Liver (tissue), 8 donors: ENCODE measurements at regions not wholly inside any gene's neighbourhood (a gene's known extent, or its start where the extent isn't known, plus 50 kb on each side); places are given as distances from the start of the nearest gene placed in this dataset.
"Not testable (repeated sequence)": the region's sequence is repeated elsewhere in the genome, so short reads cannot be mapped to it uniquely, and the experiment has no call there.

Experiments used
- DNase-seq: peaks from one replicate; pipeline ENCODE4 v3.0.0-alpha.2; 2017; ENCODE audit warnings: low spot score
- H3K27ac ChIP-seq, 2 donors: one replicate each; pipeline ENCODE4 v1.7.0; 2013; ENCODE audit warnings: inconsistent platforms in 2 of 2, low read length in 2 of 2, control low read depth in 1 of 2, low read depth in 1 of 2, mild to moderate bottlenecking in 1 of 2
- H3K27me3 ChIP-seq, 4 donors: one replicate each; pipeline versions ENCODE4 v1.6.1 to v1.7.0; 2013; ENCODE audit warnings: low read length in 3 of 4, inconsistent platforms in 1 of 4, mild to moderate bottlenecking in 1 of 4, moderate library complexity in 1 of 4; ENCODE audit not compliant: control insufficient read depth in 4 of 4, insufficient read depth in 4 of 4
- H3K36me3 ChIP-seq, 4 donors: one replicate each; pipeline versions ENCODE4 v1.6.1 to v1.7.0; 2013; ENCODE audit warnings: low read length in 3 of 4, mild to moderate bottlenecking in 3 of 4, low read depth in 1 of 4, moderate library complexity in 1 of 4; ENCODE audit not compliant: control insufficient read depth in 4 of 4, insufficient read depth in 3 of 4
- H3K4me1 ChIP-seq, 4 donors: one replicate each; pipeline versions ENCODE4 v1.6.1 to v1.7.0; 2013; ENCODE audit warnings: low read length in 3 of 4, mild to moderate bottlenecking in 3 of 4, moderate library complexity in 1 of 4; ENCODE audit not compliant: control insufficient read depth in 4 of 4, insufficient read depth in 4 of 4
- H3K4me3 ChIP-seq, 3 donors: one replicate each; pipeline versions ENCODE4 v1.6.1 to v1.7.0; 2013; ENCODE audit warnings: low read length in 3 of 3, control low read depth in 1 of 3, low read depth in 1 of 3, mild to moderate bottlenecking in 1 of 3
- H3K9ac ChIP-seq, 2 donors: one replicate each; pipeline ENCODE4 v1.7.0; 2013; ENCODE audit warnings: low read length in 2 of 2, mild to moderate bottlenecking in 2 of 2, moderate library complexity in 2 of 2, control low read depth in 1 of 2, low read depth in 1 of 2
- H3K9me3 ChIP-seq, 4 donors: one replicate each; pipeline versions ENCODE4 v1.6.1 to v1.7.0; 2013; ENCODE audit warnings: low read length in 3 of 4; ENCODE audit not compliant: control insufficient read depth in 4 of 4
- ATF3 ChIP-seq: IDR thresholded peaks from 2 replicates; pipeline ENCODE4 v1.6.1; 2016; ENCODE audit warnings: antibody characterized with exemption
- EGR1 ChIP-seq, 2 donors: IDR thresholded peaks; 2 replicates each; pipeline ENCODE4 v1.6.1; 2016 to 2018; ENCODE audit warnings: antibody characterized with exemption in 2 of 2, low read depth in 2 of 2
- FOXA1 ChIP-seq: IDR thresholded peaks from 2 replicates; pipeline ENCODE4 v1.6.1; 2016; ENCODE audit warnings: antibody characterized with exemption
- FOXA2 ChIP-seq: IDR thresholded peaks from 2 replicates; pipeline ENCODE4 v1.6.1; 2016; ENCODE audit warnings: antibody characterized with exemption
- GABPA ChIP-seq, 2 donors: IDR thresholded peaks in 1 of 2; conservative IDR thresholded peaks in 1 of 2; 2 replicates each; pipeline ENCODE4 v1.6.1; 2016; ENCODE audit warnings: antibody characterized with exemption in 2 of 2, mild to moderate bottlenecking in 1 of 2, moderate library complexity in 1 of 2
- HNF4A ChIP-seq, 2 donors: conservative IDR thresholded peaks; 2 replicates each; pipeline ENCODE4 v1.6.1; 2016; ENCODE audit warnings: antibody characterized with exemption in 2 of 2, mild to moderate bottlenecking in 2 of 2
- HNF4G ChIP-seq: IDR thresholded peaks from 2 replicates; pipeline ENCODE4 v1.6.1; 2016; ENCODE audit warnings: antibody characterized with exemption
- JUND ChIP-seq, 2 donors: IDR thresholded peaks; 2 replicates each; pipeline ENCODE4 v1.6.1; 2016; ENCODE audit warnings: antibody characterized with exemption in 2 of 2
- MAX ChIP-seq: IDR thresholded peaks from 2 replicates; pipeline ENCODE4 v1.6.1; 2016; ENCODE audit warnings: antibody characterized with exemption
- NR2F2 ChIP-seq: IDR thresholded peaks from 2 replicates; pipeline ENCODE4 v1.6.1; 2016; ENCODE audit warnings: antibody characterized with exemption
- RAD21 ChIP-seq, 2 donors: IDR thresholded peaks; 2 replicates each; pipeline ENCODE4 v1.6.1; 2016; ENCODE audit warnings: antibody characterized with exemption in 2 of 2, mild to moderate bottlenecking in 2 of 2
- RXRA ChIP-seq, 2 donors: IDR thresholded peaks; 2 replicates each; pipeline ENCODE4 v1.6.1; 2017 to 2018; ENCODE audit warnings: antibody characterized with exemption in 2 of 2, mild to moderate bottlenecking in 1 of 2
- SP1 ChIP-seq: IDR thresholded peaks from 2 replicates; pipeline ENCODE4 v1.6.1; 2018; ENCODE audit warnings: antibody characterized with exemption, mild to moderate bottlenecking
- TAF1 ChIP-seq: conservative IDR thresholded peaks from 2 replicates; pipeline ENCODE4 v1.6.1; 2016; ENCODE audit warnings: antibody characterized with exemption, mild to moderate bottlenecking
- YY1 ChIP-seq: IDR thresholded peaks from 2 replicates; pipeline ENCODE4 v1.6.1; 2016; ENCODE audit warnings: antibody characterized with exemption, mild to moderate bottlenecking
- WGBS: extraction: QIAGEN DNeasy Blood & Tissue Kit; methylation state at CpG from one replicate; pipeline ENCODE4 v1.1.7; 2013; 5-methylcytosine and 5-hydroxymethylcytosine counted together
- TF ChIP-seq, protein P1 (sequence below): IDR thresholded peaks from 2 replicates; pipeline ENCODE4 v1.6.1; 2016; ENCODE audit warnings: antibody characterized with exemption
- TF ChIP-seq, protein P2 (sequence below): IDR thresholded peaks from 2 replicates; pipeline ENCODE4 v1.6.1; 2016; ENCODE audit warnings: antibody characterized with exemption, mild to moderate bottlenecking
- TF ChIP-seq, protein P3 (sequence below): fragments of 150-350 bp; IDR thresholded peaks from 2 replicates; pipeline ENCODE4 v1.5.1; 2017; ENCODE audit warnings: improper control_type of control experiment, low read depth, low read length; ENCODE audit not compliant: missing input control
- donor health status: healthy.
- donor health status: healthy.
- donor health status: healthy.
- donor health status: healthy.
- donor health status: healthy.

GRCh38 chr6:149142924-149143429, 174.5 kb upstream of the TAB2 start:
- no peaks in the 10 kb centered on the region for H3K36me3 ChIP-seq
- WGBS: 93% methylated on average over 2 of the region's 2 CpGs
- no peak for TF ChIP-seq JUND (IDR thresholded peaks at IDR 0.05)
- TF ChIP-seq NR2F2: no peak
- no peak for TF ChIP-seq HNF4G
- TF ChIP-seq, protein P1, sequence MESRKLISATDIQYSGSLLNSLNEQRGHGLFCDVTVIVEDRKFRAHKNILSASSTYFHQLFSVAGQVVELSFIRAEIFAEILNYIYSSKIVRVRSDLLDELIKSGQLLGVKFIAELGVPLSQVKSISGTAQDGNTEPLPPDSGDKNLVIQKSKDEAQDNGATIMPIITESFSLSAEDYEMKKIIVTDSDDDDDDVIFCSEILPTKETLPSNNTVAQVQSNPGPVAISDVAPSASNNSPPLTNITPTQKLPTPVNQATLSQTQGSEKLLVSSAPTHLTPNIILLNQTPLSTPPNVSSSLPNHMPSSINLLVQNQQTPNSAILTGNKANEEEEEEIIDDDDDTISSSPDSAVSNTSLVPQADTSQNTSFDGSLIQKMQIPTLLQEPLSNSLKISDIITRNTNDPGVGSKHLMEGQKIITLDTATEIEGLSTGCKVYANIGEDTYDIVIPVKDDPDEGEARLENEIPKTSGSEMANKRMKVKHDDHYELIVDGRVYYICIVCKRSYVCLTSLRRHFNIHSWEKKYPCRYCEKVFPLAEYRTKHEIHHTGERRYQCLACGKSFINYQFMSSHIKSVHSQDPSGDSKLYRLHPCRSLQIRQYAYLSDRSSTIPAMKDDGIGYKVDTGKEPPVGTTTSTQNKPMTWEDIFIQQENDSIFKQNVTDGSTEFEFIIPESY: no peak
- TF ChIP-seq EGR1 (IDR thresholded peaks at IDR 0.05; ENCODE audit: low read depth in 2 of 2): no peak
- no peak for TF ChIP-seq RXRA (IDR thresholded peaks at IDR 0.05)
- TF ChIP-seq YY1: no peak
- TF ChIP-seq RAD21 (IDR thresholded peaks at IDR 0.05): no peak
- TF ChIP-seq, protein P2, sequence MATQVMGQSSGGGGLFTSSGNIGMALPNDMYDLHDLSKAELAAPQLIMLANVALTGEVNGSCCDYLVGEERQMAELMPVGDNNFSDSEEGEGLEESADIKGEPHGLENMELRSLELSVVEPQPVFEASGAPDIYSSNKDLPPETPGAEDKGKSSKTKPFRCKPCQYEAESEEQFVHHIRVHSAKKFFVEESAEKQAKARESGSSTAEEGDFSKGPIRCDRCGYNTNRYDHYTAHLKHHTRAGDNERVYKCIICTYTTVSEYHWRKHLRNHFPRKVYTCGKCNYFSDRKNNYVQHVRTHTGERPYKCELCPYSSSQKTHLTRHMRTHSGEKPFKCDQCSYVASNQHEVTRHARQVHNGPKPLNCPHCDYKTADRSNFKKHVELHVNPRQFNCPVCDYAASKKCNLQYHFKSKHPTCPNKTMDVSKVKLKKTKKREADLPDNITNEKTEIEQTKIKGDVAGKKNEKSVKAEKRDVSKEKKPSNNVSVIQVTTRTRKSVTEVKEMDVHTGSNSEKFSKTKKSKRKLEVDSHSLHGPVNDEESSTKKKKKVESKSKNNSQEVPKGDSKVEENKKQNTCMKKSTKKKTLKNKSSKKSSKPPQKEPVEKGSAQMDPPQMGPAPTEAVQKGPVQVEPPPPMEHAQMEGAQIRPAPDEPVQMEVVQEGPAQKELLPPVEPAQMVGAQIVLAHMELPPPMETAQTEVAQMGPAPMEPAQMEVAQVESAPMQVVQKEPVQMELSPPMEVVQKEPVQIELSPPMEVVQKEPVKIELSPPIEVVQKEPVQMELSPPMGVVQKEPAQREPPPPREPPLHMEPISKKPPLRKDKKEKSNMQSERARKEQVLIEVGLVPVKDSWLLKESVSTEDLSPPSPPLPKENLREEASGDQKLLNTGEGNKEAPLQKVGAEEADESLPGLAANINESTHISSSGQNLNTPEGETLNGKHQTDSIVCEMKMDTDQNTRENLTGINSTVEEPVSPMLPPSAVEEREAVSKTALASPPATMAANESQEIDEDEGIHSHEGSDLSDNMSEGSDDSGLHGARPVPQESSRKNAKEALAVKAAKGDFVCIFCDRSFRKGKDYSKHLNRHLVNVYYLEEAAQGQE: no peak
- TF ChIP-seq ATF3: no peak
- TF ChIP-seq TAF1: no peak
- TF ChIP-seq, protein P3, sequence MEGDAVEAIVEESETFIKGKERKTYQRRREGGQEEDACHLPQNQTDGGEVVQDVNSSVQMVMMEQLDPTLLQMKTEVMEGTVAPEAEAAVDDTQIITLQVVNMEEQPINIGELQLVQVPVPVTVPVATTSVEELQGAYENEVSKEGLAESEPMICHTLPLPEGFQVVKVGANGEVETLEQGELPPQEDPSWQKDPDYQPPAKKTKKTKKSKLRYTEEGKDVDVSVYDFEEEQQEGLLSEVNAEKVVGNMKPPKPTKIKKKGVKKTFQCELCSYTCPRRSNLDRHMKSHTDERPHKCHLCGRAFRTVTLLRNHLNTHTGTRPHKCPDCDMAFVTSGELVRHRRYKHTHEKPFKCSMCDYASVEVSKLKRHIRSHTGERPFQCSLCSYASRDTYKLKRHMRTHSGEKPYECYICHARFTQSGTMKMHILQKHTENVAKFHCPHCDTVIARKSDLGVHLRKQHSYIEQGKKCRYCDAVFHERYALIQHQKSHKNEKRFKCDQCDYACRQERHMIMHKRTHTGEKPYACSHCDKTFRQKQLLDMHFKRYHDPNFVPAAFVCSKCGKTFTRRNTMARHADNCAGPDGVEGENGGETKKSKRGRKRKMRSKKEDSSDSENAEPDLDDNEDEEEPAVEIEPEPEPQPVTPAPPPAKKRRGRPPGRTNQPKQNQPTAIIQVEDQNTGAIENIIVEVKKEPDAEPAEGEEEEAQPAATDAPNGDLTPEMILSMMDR: no peak
- no peak for TF ChIP-seq SP1
- no peak for TF ChIP-seq FOXA2
- TF ChIP-seq FOXA1: no peak
- no peak for TF ChIP-seq GABPA (IDR thresholded peaks at IDR 0.05 in 1 of 2, conservative IDR thresholded peaks at IDR 0.05 in 1 of 2)
- TF ChIP-seq HNF4A (conservative IDR thresholded peaks at IDR 0.05): no peak
- TF ChIP-seq MAX: no peak
- H3K27ac ChIP-seq: no peak overlapping the region
- H3K4me1 ChIP-seq: peaks cover 0 to 4% (median 2%) of the 10 kb centered on the region in 4 donors
- no peak for DNase-seq
- H3K9ac ChIP-seq: no peak overlapping the region
- no peaks in the 10 kb centered on the region for H3K27me3 ChIP-seq
- no peak overlapping the region for H3K4me3 ChIP-seq
- peaks cover 0 to 2% (median 0%) of the 10 kb centered on the region in 4 donors for H3K9me3 ChIP-seq

DNA sequence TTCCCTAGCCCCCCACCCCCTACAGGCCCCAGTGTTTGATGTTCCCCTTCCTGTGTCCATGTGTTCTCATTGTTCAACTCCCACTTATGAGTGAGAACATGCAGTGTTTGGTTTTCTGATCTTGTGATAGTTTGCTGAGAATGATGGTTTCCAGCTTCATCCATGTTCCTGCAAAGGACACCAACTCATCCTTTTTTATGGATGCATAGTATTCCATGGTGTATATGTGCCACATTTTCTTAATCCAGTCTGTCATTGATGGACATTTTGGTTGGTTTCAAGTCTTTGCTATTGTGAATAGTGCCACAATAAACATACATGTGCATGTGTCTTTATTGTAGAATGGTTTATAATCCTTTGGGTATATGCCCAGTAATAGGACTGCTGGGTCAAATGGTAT, 171.7 kb upstream of the TAB2 start:
- not testable (repeated sequence) for H3K4me1 ChIP-seq, H3K4me3 ChIP-seq, H3K9me3 ChIP-seq, H3K27me3 ChIP-seq, H3K9ac ChIP-seq, DNase-seq, H3K36me3 ChIP-seq, H3K27ac ChIP-seq
